Stimulated activated CD4-positive, alpha-beta T cell treated with anti-CD3 and anti-CD28 coated beads, Interleukin-2, amount 100 ng/mL, for 48 hours (primary cell): ENCODE measurements at regions not wholly inside any gene's neighbourhood (a gene's known extent, or its start where the extent isn't known, plus 50 kb on each side); places are given as distances from the start of the nearest gene placed in this dataset.
"Not testable (repeated sequence)": the region's sequence is repeated elsewhere in the genome, so short reads cannot be mapped to it uniquely, and the experiment has no call there.

ENCODE experiments used
- DNase-seq, 2 donors: peaks; one replicate each; pipeline ENCODE4 v3.0.0-alpha.2; 2020

DNA sequence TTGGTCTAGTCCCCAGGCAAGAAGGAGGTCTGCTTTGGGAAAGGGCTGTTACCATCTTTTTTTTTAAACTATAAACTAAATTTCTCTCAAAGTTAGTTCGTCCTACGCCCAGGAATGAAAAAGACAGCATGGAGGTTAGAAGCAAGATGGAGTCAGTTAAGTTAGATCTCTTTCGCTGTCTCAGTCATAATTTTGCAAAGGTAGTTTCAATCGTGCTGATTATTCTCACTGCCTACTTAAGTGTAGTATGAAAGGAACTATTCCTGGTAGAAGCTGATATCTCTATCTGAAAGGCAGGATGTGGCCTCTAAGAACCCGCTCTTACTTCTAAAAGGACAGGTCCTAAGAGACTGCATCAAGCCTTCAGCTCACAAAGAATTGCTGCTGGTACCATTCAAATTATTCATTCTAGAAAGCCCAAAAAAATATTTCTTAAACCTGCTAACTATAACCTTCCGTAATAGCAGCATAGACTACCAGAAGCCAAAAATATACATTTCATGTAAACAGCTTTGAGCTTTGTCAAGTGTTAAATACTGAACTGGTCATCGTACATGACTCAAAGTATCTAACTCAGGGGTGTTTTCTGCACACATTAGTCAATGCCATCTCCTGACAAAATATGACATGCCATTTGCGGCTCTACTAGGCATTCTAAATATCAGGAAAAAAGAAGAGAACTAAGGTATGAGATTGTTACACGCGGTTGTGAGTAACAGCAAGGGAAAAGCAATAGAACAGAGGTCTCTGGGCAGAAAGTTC, 96.0 kb upstream of the CCDC80 start:
- no peak for DNase-seq

- DNase-seq = no peak
Measured at GRCh38 chr3:112736386-112736785, 95.4 kb upstream of the CCDC80 start.

GRCh38 chr3:112735926-112736325, 95.0 kb upstream of the CCDC80 start:
- no peak for DNase-seq

DNA sequence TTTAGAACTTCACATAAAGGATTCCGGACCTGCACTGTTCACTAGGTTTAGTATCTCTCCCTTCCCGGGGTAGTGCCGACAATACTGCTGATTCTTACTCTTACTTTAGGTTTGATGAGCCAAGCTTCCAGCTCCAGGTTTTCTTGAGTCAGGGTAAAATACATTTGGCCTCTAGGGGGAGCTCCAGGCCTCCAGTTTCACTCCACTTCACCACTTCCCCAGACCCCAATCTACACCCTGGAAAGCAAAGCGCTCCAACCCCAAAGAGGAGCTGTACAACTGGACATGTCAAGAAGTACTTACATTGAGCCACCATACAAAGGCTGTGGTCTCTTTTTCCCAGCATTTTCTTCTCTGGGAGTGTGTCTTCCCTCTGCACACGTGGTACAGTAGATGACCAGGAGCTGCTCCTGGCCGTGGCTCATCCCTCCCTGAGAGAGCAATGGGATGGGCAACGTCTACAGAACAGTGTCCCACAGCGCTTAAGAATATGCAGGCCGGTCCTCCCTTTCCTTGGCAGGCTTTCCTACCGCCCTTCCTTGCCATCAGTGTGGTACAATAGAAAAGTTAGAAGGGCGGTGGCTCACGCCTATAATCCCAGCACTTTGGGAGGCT, 93.9 kb upstream of the CCDC80 start:
- DNase-seq = peak; percentile 73 to 75

DNA sequence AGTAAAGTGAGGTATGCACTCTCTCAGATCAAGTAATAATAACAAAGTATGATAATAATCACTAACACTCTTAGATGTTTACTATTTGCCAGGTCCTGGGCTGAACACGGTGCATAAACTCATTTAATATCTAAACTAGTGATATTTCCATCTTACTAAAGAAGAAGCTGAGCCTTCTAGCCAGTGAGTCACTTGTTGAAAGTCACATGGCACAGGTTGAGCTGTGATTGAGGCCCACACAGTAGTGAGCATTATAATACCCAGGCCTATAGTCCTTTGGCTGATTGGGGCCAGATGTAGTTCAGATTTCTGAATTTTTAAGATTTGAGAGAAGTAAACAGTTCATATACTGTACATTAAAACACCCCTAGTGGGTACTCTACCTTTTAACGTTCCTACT, 93.2 kb upstream of the CCDC80 start:
- DNase-seq = no peak

- DNase-seq = no peak
Measured at GRCh38 chr3:112730210-112730609, 89.3 kb upstream of the CCDC80 start.

GRCh38 chr3:112721231-112721630, 80.3 kb upstream of the CCDC80 start:
- DNase-seq = no peak

DNA sequence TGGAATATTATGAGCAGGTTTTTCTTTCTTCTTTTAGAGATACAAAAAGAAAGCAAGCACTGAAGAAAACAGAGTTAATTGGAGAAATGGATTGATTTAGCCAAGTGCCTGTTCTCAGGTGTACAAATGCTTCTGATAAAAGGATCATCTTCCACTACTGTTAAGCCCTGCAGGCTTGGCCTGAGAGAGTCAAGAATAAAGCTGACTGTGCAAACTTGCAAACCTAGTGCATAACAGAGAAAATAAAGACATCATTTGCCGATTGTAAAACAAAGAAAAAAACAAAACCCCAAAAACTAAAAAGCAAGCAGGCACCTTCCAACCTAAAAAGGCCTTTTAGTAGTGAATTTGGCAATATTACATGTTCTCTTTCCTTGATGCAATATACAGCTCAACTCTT, 78.0 kb upstream of the CCDC80 start:
- no peak for DNase-seq

GRCh38 chr3:112718516-112718915, 77.6 kb upstream of the CCDC80 start:
- no peak for DNase-seq

DNA sequence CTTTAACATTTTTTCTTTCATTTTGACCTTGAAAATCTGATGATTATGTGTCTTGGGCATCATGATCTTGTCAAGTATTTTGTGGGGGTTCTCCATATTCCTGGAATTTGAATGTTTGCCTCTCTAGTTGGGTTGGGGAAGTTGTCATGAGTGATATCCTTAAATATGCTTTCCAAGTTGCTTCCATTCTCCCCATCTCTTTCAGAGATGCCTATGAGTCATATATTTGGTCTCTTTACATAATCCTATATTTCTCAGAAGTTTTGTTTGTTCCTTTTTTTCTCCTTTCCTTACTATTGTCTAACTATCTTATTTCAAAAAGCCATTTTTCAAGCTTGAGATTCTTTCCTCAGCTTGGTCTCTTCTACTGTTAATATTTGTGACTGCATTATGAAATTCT, 69.0 kb upstream of the CCDC80 start:
- DNase-seq = no peak

DNA sequence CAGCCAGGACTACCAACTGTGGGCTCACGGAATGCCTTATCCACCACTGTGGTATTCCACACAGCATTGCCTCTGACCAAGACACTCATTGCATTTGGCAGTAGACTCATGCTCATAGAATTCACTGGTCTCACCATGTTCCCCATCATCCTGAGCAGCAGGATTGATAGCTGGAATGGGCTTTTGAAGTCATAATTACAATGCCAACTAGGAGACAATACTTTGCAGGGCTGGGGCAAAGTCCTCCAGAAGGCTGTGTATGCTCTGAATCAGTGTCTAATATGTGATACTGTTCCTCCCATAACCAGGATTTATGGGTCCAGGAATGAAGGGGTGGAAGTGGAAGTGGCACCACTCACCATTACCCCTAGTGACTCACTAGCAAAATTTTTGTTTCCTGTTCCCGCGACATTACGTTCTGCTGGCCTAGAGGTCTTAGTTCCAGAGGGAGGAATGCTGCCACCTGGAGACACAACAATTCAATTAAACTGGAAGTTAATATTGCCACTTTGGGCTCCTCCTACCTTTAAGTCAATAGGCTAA, 58.6 kb upstream of the CCDC80 start:
- DNase-seq = no peak

GRCh38 chr3:112698442-112698841, 57.5 kb upstream of the CCDC80 start:
- DNase-seq = not testable (repeated sequence)

DNA sequence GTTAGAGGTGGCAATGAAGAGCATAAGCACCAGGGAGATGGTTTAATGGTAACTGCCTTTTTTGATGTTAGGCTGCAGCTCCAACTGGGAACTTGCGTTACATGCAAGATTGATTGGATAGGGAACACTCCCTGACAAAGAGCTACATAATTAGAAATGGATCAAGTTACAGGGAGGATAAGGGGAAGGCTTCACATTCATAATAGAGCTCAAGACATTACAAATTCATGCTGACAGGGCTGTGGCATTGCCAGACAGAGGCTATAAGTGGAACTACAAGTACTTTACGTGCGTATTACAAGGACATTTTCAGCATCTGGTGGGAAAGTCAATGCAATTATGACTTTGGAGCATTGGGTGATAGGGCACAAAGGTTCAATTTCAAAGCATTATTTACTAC, 55.3 kb upstream of the CCDC80 start:
- DNase-seq = not testable (repeated sequence)

DNA sequence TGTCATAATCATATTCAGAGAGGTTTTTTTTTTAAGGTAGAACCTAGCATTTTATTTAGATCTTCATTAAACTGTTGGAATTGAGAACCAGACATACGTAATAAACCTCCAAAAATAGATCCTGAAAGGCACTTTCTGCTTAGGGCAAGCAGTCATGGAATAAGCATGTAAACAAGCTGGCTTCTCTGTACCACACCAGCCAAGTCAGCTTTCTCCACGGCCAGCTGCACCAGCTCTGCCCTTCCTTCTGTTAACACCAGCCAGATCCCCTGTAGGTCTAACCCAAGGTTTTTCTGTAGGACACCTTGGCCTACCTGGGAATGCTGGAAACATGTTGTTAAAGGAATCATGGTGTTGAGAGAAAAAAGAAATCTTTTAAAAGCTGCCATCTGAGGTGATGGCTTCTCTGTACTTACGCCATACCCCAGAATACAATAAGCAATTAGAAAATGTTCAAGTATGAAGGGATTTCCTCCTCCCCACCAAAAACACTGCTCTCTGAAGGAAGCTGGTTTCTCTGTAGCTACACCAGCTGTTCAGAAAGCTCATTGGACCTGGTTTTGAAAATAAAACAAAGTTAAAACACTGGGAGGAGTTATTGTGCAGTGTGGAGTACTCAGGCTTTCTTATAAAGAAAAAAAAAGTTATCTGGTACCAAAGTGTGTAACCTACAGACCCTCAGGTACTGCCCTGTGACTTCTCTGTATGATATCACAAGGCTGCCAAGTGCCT, 54.6 kb upstream of the CCDC80 start:
- DNase-seq = not testable (repeated sequence)

DNA sequence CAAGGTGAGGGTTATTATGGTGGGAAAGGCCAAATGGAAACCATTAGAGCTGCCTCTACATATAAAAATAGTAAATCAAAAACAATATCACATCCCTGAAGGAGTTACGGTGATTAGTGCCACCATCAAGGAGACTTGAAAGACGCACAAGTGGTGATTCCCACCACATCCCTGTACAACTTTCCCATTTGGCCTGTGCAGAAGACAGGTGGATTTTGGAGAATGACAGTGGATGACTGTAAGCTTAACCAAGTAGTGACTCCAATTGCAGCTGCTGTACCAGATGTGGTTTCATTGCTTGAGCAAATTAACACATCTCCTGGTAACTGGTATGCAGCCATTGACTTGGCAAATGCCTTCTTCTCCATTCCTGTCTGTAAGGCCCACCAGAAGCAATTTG, 54.0 kb upstream of the CCDC80 start:
- not testable (repeated sequence) for DNase-seq

- no peak for DNase-seq
Measured at GRCh38 chr3:112693186-112693585, 52.2 kb upstream of the CCDC80 start.
